Smooth muscle cell (in vitro differentiated cells): ENCODE measurements at regions not wholly inside any gene's neighbourhood (a gene's known extent, or its start where the extent isn't known, plus 50 kb on each side); places are given as distances from the start of the nearest gene placed in this dataset.

ENCODE experiments used
- DNase-seq: peaks from one replicate; lab custom pipeline; 2025; ENCODE audit not compliant: unreplicated experiment; lab: John Stamatoyannopoulos, UW
- H2AFZ ChIP-seq: fragments of 200-600 bp; sonication (generic); 2 replicates; pipeline ENCODE4 v1.6.0; 2016; ENCODE audit warnings: antibody characterized with exemption, low read depth, mild to moderate bottlenecking
- H3F3A ChIP-seq: fragments of 200-600 bp; sonication (generic); 2 replicates; pipeline ENCODE4 v1.6.0; 2017; ENCODE audit warnings: antibody characterized with exemption, low read depth
- H3K27ac ChIP-seq: fragments of 200-600 bp; sonication (generic); 2 replicates; pipeline ENCODE4 v1.5.1; 2016; ENCODE audit warnings: low read depth, mild to moderate bottlenecking
- H3K27me3 ChIP-seq: fragments of 200-600 bp; sonication (generic); 2 replicates; pipeline ENCODE4 v1.6.1; 2016; ENCODE audit warnings: low read depth, mild to moderate bottlenecking
- H3K36me3 ChIP-seq: fragments of 200-600 bp; sonication (generic); 2 replicates; pipeline ENCODE4 v1.5.1; 2016; ENCODE audit warnings: low read depth
- H3K4me1 ChIP-seq: fragments of 200-600 bp; sonication (generic); 2 replicates; pipeline ENCODE4 v1.5.1; 2016; ENCODE audit warnings: low read depth
- H3K4me2 ChIP-seq: fragments of 200-600 bp; sonication (generic); 2 replicates; pipeline ENCODE4 v1.6.0; 2016; ENCODE audit warnings: mild to moderate bottlenecking
- H3K4me3 ChIP-seq: fragments of 200-600 bp; sonication (generic); 2 replicates; pipeline ENCODE4 v1.5.1; 2016; ENCODE audit warnings: mild to moderate bottlenecking
- H3K79me2 ChIP-seq: fragments of 200-600 bp; sonication (generic); 2 replicates; pipeline ENCODE4 v1.6.0; 2016; ENCODE audit warnings: low read depth, mild to moderate bottlenecking
- H3K9ac ChIP-seq: fragments of 200-600 bp; sonication (generic); 2 replicates; pipeline ENCODE4 v1.6.0; 2016; ENCODE audit warnings: low read depth
- H3K9me3 ChIP-seq: fragments of 200-600 bp; sonication (generic); replicated peaks from 2 replicates; pipeline ENCODE4 v1.5.1; 2016; ENCODE audit warnings: low read depth
- H4K20me1 ChIP-seq: fragments of 200-600 bp; sonication (generic); 2 replicates; pipeline ENCODE4 v1.6.0; 2016; ENCODE audit warnings: low read depth
- WGBS: methylation state at CpG from one replicate; pipeline ENCODE4 v1.1.7; 2016; ENCODE audit warnings: low lambda C conversion rate; 5-methylcytosine and 5-hydroxymethylcytosine counted together
- TF ChIP-seq, protein P1 (sequence below): fragments of 200-600 bp; sonication (generic); IDR thresholded peaks from 2 replicates; pipeline ENCODE4 v1.5.1; 2017; ENCODE audit warnings: borderline replicate concordance, mild to moderate bottlenecking, antibody characterized with exemption; ENCODE audit not compliant: insufficient read depth, poor library complexity, severe bottlenecking

DNA sequence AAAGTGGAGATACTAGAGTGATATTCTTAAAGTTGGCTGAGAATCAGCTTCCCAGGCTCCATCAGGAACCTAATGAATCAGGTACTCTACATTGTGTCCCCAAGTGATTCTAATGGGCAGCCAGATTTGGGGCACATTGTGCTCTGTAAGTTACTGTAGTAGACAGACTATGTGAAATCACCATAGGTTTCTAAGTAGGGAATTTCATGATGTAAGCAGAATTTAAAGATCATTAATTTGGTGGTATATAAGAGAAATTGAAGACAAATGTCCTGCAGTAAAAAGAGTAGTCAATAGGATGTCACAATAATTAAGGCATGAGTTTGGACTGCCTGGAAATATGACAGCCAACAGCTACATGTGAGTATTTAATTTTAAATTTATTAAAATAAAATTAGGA, 602.4 kb upstream of the ACVR2A start:
- Histone ChIP-seq H3K4me2 (no peak overlapping the region), H3K36me3 (no peaks in the 10 kb centered on the region), H3K9me3 (no peaks in the 10 kb centered on the region), H3K27me3 (no peaks in the 10 kb centered on the region), H3K79me2 (no peaks in the 10 kb centered on the region), H3K9ac (no peak overlapping the region), H3K27ac (no peak overlapping the region), H3K4me3 (no peak overlapping the region), H2AFZ (no peak overlapping the region), H3K4me1 (no peaks in the 10 kb centered on the region), H3F3A (no peaks in the 10 kb centered on the region), H4K20me1 (no peaks in the 10 kb centered on the region)
- TF ChIP-seq, protein P1, sequence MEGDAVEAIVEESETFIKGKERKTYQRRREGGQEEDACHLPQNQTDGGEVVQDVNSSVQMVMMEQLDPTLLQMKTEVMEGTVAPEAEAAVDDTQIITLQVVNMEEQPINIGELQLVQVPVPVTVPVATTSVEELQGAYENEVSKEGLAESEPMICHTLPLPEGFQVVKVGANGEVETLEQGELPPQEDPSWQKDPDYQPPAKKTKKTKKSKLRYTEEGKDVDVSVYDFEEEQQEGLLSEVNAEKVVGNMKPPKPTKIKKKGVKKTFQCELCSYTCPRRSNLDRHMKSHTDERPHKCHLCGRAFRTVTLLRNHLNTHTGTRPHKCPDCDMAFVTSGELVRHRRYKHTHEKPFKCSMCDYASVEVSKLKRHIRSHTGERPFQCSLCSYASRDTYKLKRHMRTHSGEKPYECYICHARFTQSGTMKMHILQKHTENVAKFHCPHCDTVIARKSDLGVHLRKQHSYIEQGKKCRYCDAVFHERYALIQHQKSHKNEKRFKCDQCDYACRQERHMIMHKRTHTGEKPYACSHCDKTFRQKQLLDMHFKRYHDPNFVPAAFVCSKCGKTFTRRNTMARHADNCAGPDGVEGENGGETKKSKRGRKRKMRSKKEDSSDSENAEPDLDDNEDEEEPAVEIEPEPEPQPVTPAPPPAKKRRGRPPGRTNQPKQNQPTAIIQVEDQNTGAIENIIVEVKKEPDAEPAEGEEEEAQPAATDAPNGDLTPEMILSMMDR, result no peak
- no peak for DNase-seq

DNA sequence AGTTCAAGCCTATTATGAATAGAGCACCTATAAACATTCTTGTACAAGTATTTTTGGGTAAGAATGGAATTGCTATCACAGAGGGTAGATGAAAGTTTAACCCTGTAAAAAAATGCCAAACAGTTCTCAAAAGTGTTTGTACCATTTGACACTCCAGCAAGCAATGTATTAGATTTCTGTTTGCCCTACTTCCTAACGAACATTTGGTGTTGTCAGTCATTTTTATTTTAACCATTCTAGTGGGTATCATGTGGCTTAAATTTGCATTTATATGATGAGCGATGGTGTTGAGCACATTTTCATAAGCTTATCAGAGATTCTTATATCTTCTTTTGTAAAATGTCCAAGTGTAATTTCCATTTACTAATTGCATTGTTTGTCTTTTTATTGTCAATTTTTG, 608.2 kb upstream of the ACVR2A start:
- Histone ChIP-seq H2AFZ (no peak overlapping the region), H4K20me1 (no peaks in the 10 kb centered on the region), H3K9me3 (no peaks in the 10 kb centered on the region), H3K4me3 (no peak overlapping the region), H3K27ac (no peak overlapping the region), H3K36me3 (no peaks in the 10 kb centered on the region), H3K79me2 (no peaks in the 10 kb centered on the region), H3F3A (no peaks in the 10 kb centered on the region), H3K27me3 (no peaks in the 10 kb centered on the region), H3K4me2 (no peak overlapping the region), H3K4me1 (no peaks in the 10 kb centered on the region), H3K9ac (no peak overlapping the region)
- TF ChIP-seq, protein P1, result no peak
- 88% methylated on average over 2 of the region's 2 CpGs for WGBS
- no peak for DNase-seq

DNA sequence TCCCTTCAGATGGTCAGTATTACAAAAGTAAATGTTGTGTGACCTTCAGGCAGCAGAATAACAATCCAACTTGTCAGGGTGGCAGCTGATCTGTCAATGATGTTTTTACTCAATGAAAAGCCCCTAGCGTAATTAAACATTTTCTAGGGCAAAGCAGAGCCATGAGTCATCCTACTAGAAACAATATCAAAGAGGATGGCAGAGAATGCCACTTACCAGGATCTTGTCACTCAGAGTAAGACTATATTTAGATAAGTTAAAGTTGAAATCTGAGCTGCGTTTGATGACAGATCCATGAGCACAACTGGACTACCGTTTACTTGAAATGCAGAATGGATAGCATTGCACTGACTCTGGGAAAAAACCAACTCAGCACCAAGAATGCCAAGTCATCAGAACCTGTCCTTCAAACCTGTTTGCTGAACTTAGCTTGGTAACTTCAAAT, 612.6 kb upstream of the ACVR2A start:
- TF ChIP-seq, protein P1, result no peak
- WGBS, result 78% methylated on average over 3 of the region's 3 CpGs

DNA sequence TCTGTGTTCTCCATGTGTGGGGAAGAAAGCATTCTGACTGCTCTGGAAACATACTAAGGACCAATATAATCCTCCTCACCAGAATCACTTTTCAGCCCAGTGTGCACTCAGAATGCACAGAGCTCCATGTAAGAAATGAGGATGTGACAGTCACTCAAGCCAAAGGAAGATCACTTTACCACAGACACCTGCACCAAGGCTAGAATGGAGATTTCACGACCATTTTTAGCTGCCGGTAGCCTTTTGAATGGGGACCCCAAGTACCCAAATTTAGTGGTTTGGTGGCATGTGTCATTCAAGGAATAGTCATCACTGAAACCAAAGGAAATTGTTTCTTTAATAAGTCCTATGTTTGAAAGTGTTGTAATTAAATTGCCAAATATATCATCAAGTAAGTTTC, 613.2 kb upstream of the ACVR2A start:
- Histone ChIP-seq H3K27ac (no peak overlapping the region), H3K36me3 (no peaks in the 10 kb centered on the region)
- 100% methylated on average over 2 of the region's 2 CpGs for WGBS

More for the DNA sequence above, 612.6 kb upstream of the ACVR2A start:
- no peaks in the 10 kb centered on the region for H3K36me3 ChIP-seq
- no peaks in the 10 kb centered on the region for H4K20me1 ChIP-seq
- H3K27me3 ChIP-seq, result no peaks in the 10 kb centered on the region
- H3K4me1 ChIP-seq, result no peaks in the 10 kb centered on the region
- no peaks in the 10 kb centered on the region for H3K79me2 ChIP-seq
- H3K27ac ChIP-seq, result no peak overlapping the region
- no peaks in the 10 kb centered on the region for H3F3A ChIP-seq
- H3K4me2 ChIP-seq, result no peak overlapping the region
- H3K9me3 ChIP-seq, result no peaks in the 10 kb centered on the region
- no peak overlapping the region for H3K9ac ChIP-seq
- H2AFZ ChIP-seq, result no peak overlapping the region
- no peak for DNase-seq
- H3K4me3 ChIP-seq, result no peak overlapping the region

More for the DNA sequence above, 613.2 kb upstream of the ACVR2A start:
- Histone ChIP-seq H2AFZ (no peak overlapping the region), H3K4me2 (no peak overlapping the region), H3K9ac (no peak overlapping the region), H3K9me3 (no peaks in the 10 kb centered on the region), H3F3A (no peaks in the 10 kb centered on the region), H3K79me2 (no peaks in the 10 kb centered on the region), H3K4me3 (no peak overlapping the region), H3K27me3 (no peaks in the 10 kb centered on the region), H3K4me1 (no peaks in the 10 kb centered on the region), H4K20me1 (no peaks in the 10 kb centered on the region)
- TF ChIP-seq, protein P1, result no peak
- no peak for DNase-seq
